ENCODE measurements at regions not wholly inside any gene's neighbourhood (a gene's known extent, or its start where the extent isn't known, plus 50 kb on each side); places are given as distances from the start of the nearest gene placed in this dataset.

DNA sequence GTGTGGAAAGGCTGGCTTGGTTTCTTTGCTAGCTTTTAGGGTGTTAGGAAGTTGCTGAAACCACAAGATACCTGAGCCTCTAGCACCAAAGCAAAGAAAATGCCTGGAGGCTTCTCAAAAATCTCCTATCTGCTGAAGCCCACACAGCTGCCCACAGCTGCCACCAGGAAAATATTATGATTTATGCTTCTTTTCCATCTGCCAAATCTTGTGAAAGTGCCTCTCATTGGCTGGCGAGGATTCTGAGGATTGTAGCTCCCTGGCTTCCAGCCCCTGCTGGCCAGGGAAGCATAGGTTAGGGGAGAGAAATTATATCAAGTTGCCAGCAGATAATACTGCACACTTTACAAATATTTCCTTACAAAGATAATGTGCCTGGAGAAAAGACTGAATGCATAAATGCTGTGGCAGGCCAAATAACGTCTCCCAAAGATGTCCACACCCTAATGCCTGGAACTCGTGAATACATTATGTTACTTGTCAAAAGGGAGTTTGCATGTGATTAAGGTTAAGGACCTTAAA lies 98.4 kb downstream of the MRPL14 start:
- TF ChIP-seq RAD21 (IDR thresholded peaks at IDR 0.05; ENCODE audit: low read depth) (no peak), EZH2phosphoT487 (IDR thresholded peaks at IDR 0.05; ENCODE audit: borderline replicate concordance) (no peak), POLR2AphosphoS5 (IDR thresholded peaks at IDR 0.05; ENCODE audit: low read depth, low read length) (no peak), ZFX (IDR thresholded peaks at IDR 0.05) (no peak), TCF7L2 (IDR thresholded peaks at IDR 0.05; ENCODE audit: borderline replicate concordance, extremely low read depth, insufficient read depth, insufficient read length) (no peak), SP1 (IDR thresholded peaks at IDR 0.05; ENCODE audit: low read depth) (no peak), POLR2A (IDR thresholded peaks at IDR 0.05; ENCODE audit: borderline replicate concordance, extremely low read depth, insufficient read depth, insufficient read length) (no peak)
- TF ChIP-seq, protein P1, sequence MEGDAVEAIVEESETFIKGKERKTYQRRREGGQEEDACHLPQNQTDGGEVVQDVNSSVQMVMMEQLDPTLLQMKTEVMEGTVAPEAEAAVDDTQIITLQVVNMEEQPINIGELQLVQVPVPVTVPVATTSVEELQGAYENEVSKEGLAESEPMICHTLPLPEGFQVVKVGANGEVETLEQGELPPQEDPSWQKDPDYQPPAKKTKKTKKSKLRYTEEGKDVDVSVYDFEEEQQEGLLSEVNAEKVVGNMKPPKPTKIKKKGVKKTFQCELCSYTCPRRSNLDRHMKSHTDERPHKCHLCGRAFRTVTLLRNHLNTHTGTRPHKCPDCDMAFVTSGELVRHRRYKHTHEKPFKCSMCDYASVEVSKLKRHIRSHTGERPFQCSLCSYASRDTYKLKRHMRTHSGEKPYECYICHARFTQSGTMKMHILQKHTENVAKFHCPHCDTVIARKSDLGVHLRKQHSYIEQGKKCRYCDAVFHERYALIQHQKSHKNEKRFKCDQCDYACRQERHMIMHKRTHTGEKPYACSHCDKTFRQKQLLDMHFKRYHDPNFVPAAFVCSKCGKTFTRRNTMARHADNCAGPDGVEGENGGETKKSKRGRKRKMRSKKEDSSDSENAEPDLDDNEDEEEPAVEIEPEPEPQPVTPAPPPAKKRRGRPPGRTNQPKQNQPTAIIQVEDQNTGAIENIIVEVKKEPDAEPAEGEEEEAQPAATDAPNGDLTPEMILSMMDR (IDR thresholded peaks at IDR 0.05 in 2 of 3, conservative IDR thresholded peaks at IDR 0.05 in 1 of 3; ENCODE audit: borderline replicate concordance in 1 of 3, insufficient read depth in 1 of 3, low read depth in 2 of 3, low read length in 2 of 3): peak in 1 of 3 experiments; percentile 35; a peak in 2 of 6 replicates

Data from HCT116 (cell line).